Activated T-helper 17 cell treated with anti-CD3 and anti-CD28 coated beads, Interleukin-2, amount 50 U/mL, for 72 hours (primary cell): ENCODE measurements at regions not wholly inside any gene's neighbourhood (a gene's known extent, or its start where the extent isn't known, plus 50 kb on each side); places are given as distances from the start of the nearest gene placed in this dataset.

Experiments used
- ATAC-seq: fragments of 150-1000 bp; cut with Tn5 transposase; replicated peaks from 2 replicates; pipeline ENCODE4 v1.10.0; 2021; ENCODE audit warnings: mild to moderate bottlenecking, moderate library complexity
- H3K27ac Mint-ChIP-seq: one replicate; pipeline ENCODE4 v1.8.0; 2022; ENCODE audit warnings: mixed read lengths
- H3K27me3 Mint-ChIP-seq: one replicate; pipeline ENCODE4 v1.8.0; 2022; ENCODE audit warnings: mixed read lengths
- H3K36me3 Mint-ChIP-seq: one replicate; pipeline ENCODE4 v1.8.0; 2022; ENCODE audit warnings: low read depth, mild to moderate bottlenecking, mixed read lengths
- H3K4me1 Mint-ChIP-seq: one replicate; pipeline ENCODE4 v1.8.0; 2022; ENCODE audit warnings: mixed read lengths
- H3K4me3 Mint-ChIP-seq: one replicate; pipeline ENCODE4 v1.8.0; 2022; ENCODE audit warnings: mild to moderate bottlenecking, mixed read lengths
- H3K9me3 Mint-ChIP-seq: one replicate; pipeline ENCODE4 v1.8.0; 2022; ENCODE audit warnings: mixed read lengths

- Mint-ChIP-seq H3K27me3 (peaks cover 4% of the 10 kb centered on the region), H3K4me1 (no peaks in the 10 kb centered on the region), H3K9me3 (no peaks in the 10 kb centered on the region), H3K27ac (no peak overlapping the region), H3K4me3 (no peak overlapping the region), H3K36me3 (no peaks in the 10 kb centered on the region)
- no peak for ATAC-seq
Measured at GRCh38 chr2:129619471-129619870, 360.0 kb upstream of the RAB6C start.

- ATAC-seq: no peak
- no peaks in the 10 kb centered on the region for H3K4me1 Mint-ChIP-seq
Measured at GRCh38 chr2:129620411-129620810, 359.1 kb upstream of the RAB6C start.

GRCh38 chr2:129623783-129624182 is 355.7 kb upstream of the RAB6C start:
- Mint-ChIP-seq H3K27ac (no peak overlapping the region), H3K27me3 (peaks cover 4% of the 10 kb centered on the region), H3K4me3 (no peak overlapping the region), H3K4me1 (no peaks in the 10 kb centered on the region), H3K36me3 (no peaks in the 10 kb centered on the region), H3K9me3 (no peaks in the 10 kb centered on the region)
- ATAC-seq: no peak

More at GRCh38 chr2:129620411-129620810, 359.1 kb upstream of the RAB6C start:
- no peak overlapping the region for H3K27ac Mint-ChIP-seq
- H3K9me3 Mint-ChIP-seq: no peaks in the 10 kb centered on the region
- no peaks in the 10 kb centered on the region for H3K36me3 Mint-ChIP-seq
- peaks cover 4% of the 10 kb centered on the region for H3K27me3 Mint-ChIP-seq
- no peak overlapping the region for H3K4me3 Mint-ChIP-seq

GRCh38 chr2:129627437-129627836 is 352.0 kb upstream of the RAB6C start:
- H3K27me3 Mint-ChIP-seq: peaks cover 4% of the 10 kb centered on the region

GRCh38 chr2:129636692-129637091 is 342.8 kb upstream of the RAB6C start:
- H3K4me3 Mint-ChIP-seq: no peak overlapping the region
- no peak overlapping the region for H3K27ac Mint-ChIP-seq
- no peak for ATAC-seq
- peaks cover 3% of the 10 kb centered on the region for H3K27me3 Mint-ChIP-seq
- no peaks in the 10 kb centered on the region for H3K36me3 Mint-ChIP-seq
- H3K4me1 Mint-ChIP-seq: no peaks in the 10 kb centered on the region
- H3K9me3 Mint-ChIP-seq: peaks cover 4% of the 10 kb centered on the region

More at GRCh38 chr2:129627437-129627836, 352.0 kb upstream of the RAB6C start:
- Mint-ChIP-seq H3K27ac (no peak overlapping the region), H3K4me1 (no peaks in the 10 kb centered on the region), H3K4me3 (no peak overlapping the region), H3K9me3 (peaks cover 5% of the 10 kb centered on the region), H3K36me3 (no peaks in the 10 kb centered on the region)
- ATAC-seq: no peak

- no peak for ATAC-seq
- no peak overlapping the region for H3K4me3 Mint-ChIP-seq
- H3K4me1 Mint-ChIP-seq: no peaks in the 10 kb centered on the region
- peaks cover 4% of the 10 kb centered on the region for H3K9me3 Mint-ChIP-seq
- H3K36me3 Mint-ChIP-seq: no peaks in the 10 kb centered on the region
- H3K27ac Mint-ChIP-seq: no peak overlapping the region
- H3K27me3 Mint-ChIP-seq: peaks cover 3% of the 10 kb centered on the region
Measured at GRCh38 chr2:129641371-129641770, 338.1 kb upstream of the RAB6C start.

GRCh38 chr2:129642526-129643043 is 336.9 kb upstream of the RAB6C start:
- H3K27ac Mint-ChIP-seq: no peak overlapping the region
- ATAC-seq: no peak
- H3K36me3 Mint-ChIP-seq: no peaks in the 10 kb centered on the region
- no peaks in the 10 kb centered on the region for H3K4me1 Mint-ChIP-seq
- H3K27me3 Mint-ChIP-seq: no peaks in the 10 kb centered on the region
- H3K4me3 Mint-ChIP-seq: no peak overlapping the region
- no peaks in the 10 kb centered on the region for H3K9me3 Mint-ChIP-seq

- no peak overlapping the region for H3K27ac Mint-ChIP-seq
- no peaks in the 10 kb centered on the region for H3K4me1 Mint-ChIP-seq
- peaks cover 4% of the 10 kb centered on the region for H3K9me3 Mint-ChIP-seq
- H3K36me3 Mint-ChIP-seq: no peaks in the 10 kb centered on the region
- no peak overlapping the region for H3K4me3 Mint-ChIP-seq
- no peak for ATAC-seq
- H3K27me3 Mint-ChIP-seq: peaks cover 4% of the 10 kb centered on the region
Measured at GRCh38 chr2:129645335-129645734, 334.1 kb upstream of the RAB6C start.

GRCh38 chr2:129646107-129646506 is 333.4 kb upstream of the RAB6C start:
- H3K27me3 Mint-ChIP-seq: peaks cover 4% of the 10 kb centered on the region
- H3K4me3 Mint-ChIP-seq: no peak overlapping the region
- peaks cover 4% of the 10 kb centered on the region for H3K9me3 Mint-ChIP-seq
- no peaks in the 10 kb centered on the region for H3K4me1 Mint-ChIP-seq
- no peak overlapping the region for H3K27ac Mint-ChIP-seq
- no peaks in the 10 kb centered on the region for H3K36me3 Mint-ChIP-seq
- ATAC-seq: no peak

GRCh38 chr2:129653246-129653645 is 326.2 kb upstream of the RAB6C start:
- Mint-ChIP-seq H3K36me3 (no peaks in the 10 kb centered on the region), H3K27me3 (peaks cover 3% of the 10 kb centered on the region), H3K4me3 (no peak overlapping the region), H3K27ac (no peak overlapping the region), H3K4me1 (no peaks in the 10 kb centered on the region), H3K9me3 (peaks cover 4% of the 10 kb centered on the region)
- no peak for ATAC-seq

GRCh38 chr2:129654331-129654730 is 325.1 kb upstream of the RAB6C start:
- Mint-ChIP-seq H3K4me1 (no peaks in the 10 kb centered on the region), H3K4me3 (no peak overlapping the region), H3K36me3 (no peaks in the 10 kb centered on the region), H3K27ac (no peak overlapping the region), H3K27me3 (peaks cover 3% of the 10 kb centered on the region), H3K9me3 (no peaks in the 10 kb centered on the region)
- ATAC-seq: no peak

GRCh38 chr2:129656081-129656598 is 323.3 kb upstream of the RAB6C start:
- H3K4me1 Mint-ChIP-seq: no peaks in the 10 kb centered on the region
- H3K27ac Mint-ChIP-seq: no peak overlapping the region
- H3K4me3 Mint-ChIP-seq: no peak overlapping the region
- no peak for ATAC-seq
- peaks cover 3% of the 10 kb centered on the region for H3K27me3 Mint-ChIP-seq
- H3K9me3 Mint-ChIP-seq: no peaks in the 10 kb centered on the region
- H3K36me3 Mint-ChIP-seq: no peaks in the 10 kb centered on the region

- Mint-ChIP-seq H3K9me3 (no peaks in the 10 kb centered on the region), H3K36me3 (no peaks in the 10 kb centered on the region), H3K4me1 (no peaks in the 10 kb centered on the region), H3K27me3 (peaks cover 7% of the 10 kb centered on the region), H3K27ac (no peak overlapping the region), H3K4me3 (no peak overlapping the region)
- ATAC-seq: no peak
Measured at GRCh38 chr2:129658430-129658829, 321.0 kb upstream of the RAB6C start.

- H3K27me3 Mint-ChIP-seq: peaks cover 7% of the 10 kb centered on the region
Measured at GRCh38 chr2:129661935-129662334, 317.5 kb upstream of the RAB6C start.

GRCh38 chr2:129667577-129667976 is 311.9 kb upstream of the RAB6C start:
- peaks cover 4% of the 10 kb centered on the region for H3K27me3 Mint-ChIP-seq
- no peaks in the 10 kb centered on the region for H3K9me3 Mint-ChIP-seq
- H3K36me3 Mint-ChIP-seq: no peaks in the 10 kb centered on the region
- no peaks in the 10 kb centered on the region for H3K4me1 Mint-ChIP-seq
- H3K4me3 Mint-ChIP-seq: no peak overlapping the region
- ATAC-seq: no peak
- H3K27ac Mint-ChIP-seq: no peak overlapping the region

More at GRCh38 chr2:129661935-129662334, 317.5 kb upstream of the RAB6C start:
- Mint-ChIP-seq H3K9me3 (no peaks in the 10 kb centered on the region), H3K4me3 (no peak overlapping the region), H3K27ac (no peak overlapping the region), H3K4me1 (no peaks in the 10 kb centered on the region), H3K36me3 (no peaks in the 10 kb centered on the region)
- ATAC-seq: no peak

- Mint-ChIP-seq H3K9me3 (no peaks in the 10 kb centered on the region), H3K27ac (no peak overlapping the region), H3K27me3 (peaks cover 2% of the 10 kb centered on the region), H3K36me3 (no peaks in the 10 kb centered on the region), H3K4me1 (no peaks in the 10 kb centered on the region), H3K4me3 (no peak overlapping the region)
- no peak for ATAC-seq
Measured at GRCh38 chr2:129672521-129672920, 306.9 kb upstream of the RAB6C start.
